CD4-positive, alpha-beta T cell treated with Interleukin-15 for 4 hours (primary cell): ENCODE measurements at regions not wholly inside any gene's neighbourhood (a gene's known extent, or its start where the extent isn't known, plus 50 kb on each side); places are given as distances from the start of the nearest gene placed in this dataset.

ENCODE experiments used
- DNase-seq: peaks from one replicate; pipeline ENCODE4 v3.0.0-alpha.2; 2020; ENCODE audit warnings: low spot score

- DNase-seq = no peak
Observed at GRCh38 chr2:163265562-163265961, 427.0 kb upstream of the KCNH7 start.

GRCh38 chr2:163264341-163264740 is 425.8 kb upstream of the KCNH7 start:
- no peak for DNase-seq

- no peak for DNase-seq
Observed at GRCh38 chr2:163259489-163259888, 420.9 kb upstream of the KCNH7 start.

GRCh38 chr2:163255086-163255485 is 416.5 kb upstream of the KCNH7 start:
- no peak for DNase-seq

GRCh38 chr2:163253621-163254285 is 415.2 kb upstream of the KCNH7 start:
- DNase-seq = no peak

GRCh38 chr2:163252199-163252598 is 413.6 kb upstream of the KCNH7 start:
- no peak for DNase-seq

- DNase-seq = no peak
Observed at GRCh38 chr2:163248376-163249253, 410.0 kb upstream of the KCNH7 start.

GRCh38 chr2:163247847-163248220 is 409.3 kb upstream of the KCNH7 start:
- no peak for DNase-seq

- no peak for DNase-seq
Observed at GRCh38 chr2:163247156-163247846, 408.7 kb upstream of the KCNH7 start.

GRCh38 chr2:163246135-163246534 is 407.6 kb upstream of the KCNH7 start:
- no peak for DNase-seq

GRCh38 chr2:163236553-163236952 is 398.0 kb upstream of the KCNH7 start:
- DNase-seq = no peak

GRCh38 chr2:163231666-163232065 is 393.1 kb upstream of the KCNH7 start:
- DNase-seq = no peak

GRCh38 chr2:163213661-163214081 is 375.1 kb upstream of the KCNH7 start:
- no peak for DNase-seq

- DNase-seq = no peak
Observed at GRCh38 chr2:163210430-163210918, 371.9 kb upstream of the KCNH7 start.

GRCh38 chr2:163207693-163208370 is 369.3 kb upstream of the KCNH7 start:
- no peak for DNase-seq

- no peak for DNase-seq
Observed at GRCh38 chr2:163205589-163206254, 367.2 kb upstream of the KCNH7 start.

- DNase-seq = no peak
Observed at GRCh38 chr2:163200741-163201140, 362.2 kb upstream of the KCNH7 start.

- DNase-seq = no peak
Observed at GRCh38 chr2:163198972-163199371, 360.4 kb upstream of the KCNH7 start.

- no peak for DNase-seq
Observed at GRCh38 chr2:163198007-163198406, 359.4 kb upstream of the KCNH7 start.

- DNase-seq = no peak
Observed at GRCh38 chr2:163191372-163191771, 352.8 kb upstream of the KCNH7 start.

- no peak for DNase-seq
Observed at GRCh38 chr2:163187995-163188655, 349.6 kb upstream of the KCNH7 start.
